ENCODE measurements at regions not wholly inside any gene's neighbourhood (a gene's known extent, or its start where the extent isn't known, plus 50 kb on each side); places are given as distances from the start of the nearest gene placed in this dataset.

GRCh38 chr6:164337925-164338397 is 923.4 kb downstream of the QKI start:
- no peak overlapping the region for H3K9ac ChIP-seq (ENCODE audit: low read depth, low read length)
- H3K9me3 ChIP-seq (ENCODE audit: insufficient read depth, low read depth, low read length), result peaks cover 4% of the 10 kb centered on the region
- no peaks in the 10 kb centered on the region for H3K27me3 ChIP-seq (ENCODE audit: insufficient read depth, low read length)
- H3K4me1 ChIP-seq (ENCODE audit: insufficient read depth, low read length), result no peaks in the 10 kb centered on the region
- H3K36me3 ChIP-seq (ENCODE audit: insufficient read depth, low read length), result no peaks in the 10 kb centered on the region
- no peak overlapping the region for H3K27ac ChIP-seq (ENCODE audit: low read depth, low read length)
- H3K4me3 ChIP-seq (ENCODE audit: low read length), result no peak overlapping the region
- WGBS, result 96% methylated on average over 3 of the region's 4 CpGs

GRCh38 chr6:164337024-164337924 is 922.8 kb downstream of the QKI start:
- no peaks in the 10 kb centered on the region for H3K36me3 ChIP-seq (ENCODE audit: insufficient read depth, low read length)
- no peaks in the 10 kb centered on the region for H3K27me3 ChIP-seq (ENCODE audit: insufficient read depth, low read length)
- H3K4me3 ChIP-seq (ENCODE audit: low read length), result no peak overlapping the region
- 97% methylated on average over 50 of the region's 50 CpGs for WGBS
- H3K9me3 ChIP-seq (ENCODE audit: insufficient read depth, low read depth, low read length), result no peaks in the 10 kb centered on the region
- H3K4me1 ChIP-seq (ENCODE audit: insufficient read depth, low read length), result no peaks in the 10 kb centered on the region
- H3K9ac ChIP-seq (ENCODE audit: low read depth, low read length), result no peak overlapping the region
- H3K27ac ChIP-seq (ENCODE audit: low read depth, low read length), result no peak overlapping the region

- no peaks in the 10 kb centered on the region for H3K27me3 ChIP-seq (ENCODE audit: insufficient read depth, low read length)
- H3K36me3 ChIP-seq (ENCODE audit: insufficient read depth, low read length), result no peaks in the 10 kb centered on the region
- H3K27ac ChIP-seq (ENCODE audit: low read depth, low read length), result no peak overlapping the region
- no peaks in the 10 kb centered on the region for H3K4me1 ChIP-seq (ENCODE audit: insufficient read depth, low read length)
- WGBS, result 91% methylated on average over 2 of the region's 2 CpGs
- H3K9me3 ChIP-seq (ENCODE audit: insufficient read depth, low read depth, low read length), result no peaks in the 10 kb centered on the region
- no peak overlapping the region for H3K9ac ChIP-seq (ENCODE audit: low read depth, low read length)
- H3K4me3 ChIP-seq (ENCODE audit: low read length), result no peak overlapping the region
Observed at GRCh38 chr6:164336455-164336854, 921.9 kb downstream of the QKI start.

GRCh38 chr6:164331026-164331425 is 916.5 kb downstream of the QKI start:
- 94% methylated on average over 1 of the region's 2 CpGs for WGBS
- H3K4me1 ChIP-seq (ENCODE audit: insufficient read depth, low read length), result 0 out of 2 replicates have a peak, but pooled peaks cover 2% of the 10 kb centered on the region

GRCh38 chr6:164325168-164325567 is 910.6 kb downstream of the QKI start:
- Histone ChIP-seq H3K9ac (ENCODE audit: low read depth, low read length) (no peak overlapping the region), H3K27me3 (ENCODE audit: insufficient read depth, low read length) (no peaks in the 10 kb centered on the region), H3K4me3 (ENCODE audit: low read length) (no peak overlapping the region), H3K36me3 (ENCODE audit: insufficient read depth, low read length) (no peaks in the 10 kb centered on the region), H3K27ac (ENCODE audit: low read depth, low read length) (no peak overlapping the region), H3K4me1 (ENCODE audit: insufficient read depth, low read length) (no peaks in the 10 kb centered on the region), H3K9me3 (ENCODE audit: insufficient read depth, low read depth, low read length) (no peaks in the 10 kb centered on the region)
- no CpG with 5 or more reads among the region's 1 CpG for WGBS

More at GRCh38 chr6:164331026-164331425, 916.5 kb downstream of the QKI start:
- Histone ChIP-seq H3K27me3 (ENCODE audit: insufficient read depth, low read length) (no peaks in the 10 kb centered on the region), H3K27ac (ENCODE audit: low read depth, low read length) (no peak overlapping the region), H3K4me3 (ENCODE audit: low read length) (no peak overlapping the region), H3K36me3 (ENCODE audit: insufficient read depth, low read length) (no peaks in the 10 kb centered on the region), H3K9ac (ENCODE audit: low read depth, low read length) (no peak overlapping the region), H3K9me3 (ENCODE audit: insufficient read depth, low read depth, low read length) (no peaks in the 10 kb centered on the region)

- no peaks in the 10 kb centered on the region for H3K9me3 ChIP-seq (ENCODE audit: insufficient read depth, low read depth, low read length)
- H3K4me3 ChIP-seq (ENCODE audit: low read length), result no peak overlapping the region
- no peak overlapping the region for H3K27ac ChIP-seq (ENCODE audit: low read depth, low read length)
- H3K27me3 ChIP-seq (ENCODE audit: insufficient read depth, low read length), result no peaks in the 10 kb centered on the region
- WGBS, result 98% methylated on average over 3 of the region's 4 CpGs
- H3K36me3 ChIP-seq (ENCODE audit: insufficient read depth, low read length), result no peaks in the 10 kb centered on the region
- H3K9ac ChIP-seq (ENCODE audit: low read depth, low read length), result no peak overlapping the region
- H3K4me1 ChIP-seq (ENCODE audit: insufficient read depth, low read length), result no peaks in the 10 kb centered on the region
Observed at GRCh38 chr6:164322533-164322932, 908.0 kb downstream of the QKI start.

GRCh38 chr6:164321297-164321696 is 906.8 kb downstream of the QKI start:
- H3K36me3 ChIP-seq (ENCODE audit: insufficient read depth, low read length), result no peaks in the 10 kb centered on the region
- no peaks in the 10 kb centered on the region for H3K9me3 ChIP-seq (ENCODE audit: insufficient read depth, low read depth, low read length)
- H3K4me1 ChIP-seq (ENCODE audit: insufficient read depth, low read length), result no peaks in the 10 kb centered on the region
- no peak overlapping the region for H3K4me3 ChIP-seq (ENCODE audit: low read length)
- no peak overlapping the region for H3K9ac ChIP-seq (ENCODE audit: low read depth, low read length)
- 92% methylated on average over 4 of the region's 4 CpGs for WGBS
- no peaks in the 10 kb centered on the region for H3K27me3 ChIP-seq (ENCODE audit: insufficient read depth, low read length)
- H3K27ac ChIP-seq (ENCODE audit: low read depth, low read length), result no peak overlapping the region

GRCh38 chr6:164315376-164315775 is 900.9 kb downstream of the QKI start:
- no peak overlapping the region for H3K27ac ChIP-seq (ENCODE audit: low read depth, low read length)
- H3K9ac ChIP-seq (ENCODE audit: low read depth, low read length), result no peak overlapping the region
- H3K4me1 ChIP-seq (ENCODE audit: insufficient read depth, low read length), result no peaks in the 10 kb centered on the region
- H3K36me3 ChIP-seq (ENCODE audit: insufficient read depth, low read length), result no peaks in the 10 kb centered on the region
- H3K27me3 ChIP-seq (ENCODE audit: insufficient read depth, low read length), result no peaks in the 10 kb centered on the region
- 95% methylated on average over 2 of the region's 2 CpGs for WGBS
- H3K9me3 ChIP-seq (ENCODE audit: insufficient read depth, low read depth, low read length), result no peaks in the 10 kb centered on the region
- no peak overlapping the region for H3K4me3 ChIP-seq (ENCODE audit: low read length)

- Histone ChIP-seq H3K4me1 (ENCODE audit: insufficient read depth, low read length) (no peaks in the 10 kb centered on the region), H3K4me3 (ENCODE audit: low read length) (no peak overlapping the region), H3K9ac (ENCODE audit: low read depth, low read length) (no peak overlapping the region), H3K27ac (ENCODE audit: low read depth, low read length) (no peak overlapping the region), H3K36me3 (ENCODE audit: insufficient read depth, low read length) (no peaks in the 10 kb centered on the region), H3K27me3 (ENCODE audit: insufficient read depth, low read length) (no peaks in the 10 kb centered on the region), H3K9me3 (ENCODE audit: insufficient read depth, low read depth, low read length) (0 out of 2 replicates have a peak, but pooled peaks cover 8% of the 10 kb centered on the region)
Observed at GRCh38 chr6:164308339-164308738, 893.8 kb downstream of the QKI start.

GRCh38 chr6:164303102-164303964 is 888.8 kb downstream of the QKI start:
- no peaks in the 10 kb centered on the region for H3K36me3 ChIP-seq (ENCODE audit: insufficient read depth, low read length)
- no peaks in the 10 kb centered on the region for H3K4me1 ChIP-seq (ENCODE audit: insufficient read depth, low read length)
- WGBS, result 96% methylated on average over 5 of the region's 5 CpGs
- no peak overlapping the region for H3K27ac ChIP-seq (ENCODE audit: low read depth, low read length)
- H3K9me3 ChIP-seq (ENCODE audit: insufficient read depth, low read depth, low read length), result no peaks in the 10 kb centered on the region
- H3K9ac ChIP-seq (ENCODE audit: low read depth, low read length), result no peak overlapping the region
- no peaks in the 10 kb centered on the region for H3K27me3 ChIP-seq (ENCODE audit: insufficient read depth, low read length)
- no peak overlapping the region for H3K4me3 ChIP-seq (ENCODE audit: low read length)

GRCh38 chr6:164296411-164296810 is 881.9 kb downstream of the QKI start:
- no peaks in the 10 kb centered on the region for H3K4me1 ChIP-seq (ENCODE audit: insufficient read depth, low read length)
- no peak overlapping the region for H3K4me3 ChIP-seq (ENCODE audit: low read length)
- H3K27ac ChIP-seq (ENCODE audit: low read depth, low read length), result no peak overlapping the region
- no peak overlapping the region for H3K9ac ChIP-seq (ENCODE audit: low read depth, low read length)
- peaks cover 5% of the 10 kb centered on the region; the same call in 1 of the 2 replicates for H3K9me3 ChIP-seq (ENCODE audit: insufficient read depth, low read depth, low read length)
- WGBS, result 96% methylated on average over 4 of the region's 4 CpGs
- no peaks in the 10 kb centered on the region for H3K27me3 ChIP-seq (ENCODE audit: insufficient read depth, low read length)
- H3K36me3 ChIP-seq (ENCODE audit: insufficient read depth, low read length), result no peaks in the 10 kb centered on the region

Data from HUES64 (cell line).